H1 (cell line): ENCODE measurements at regions not wholly inside any gene's neighbourhood (a gene's known extent, or its start where the extent isn't known, plus 50 kb on each side); places are given as distances from the start of the nearest gene placed in this dataset.

Experiments used
- CTCF ChIA-PET: fragments of 300-600 bp; sonication (Branson Sonifier 250); formaldehyde crosslinking; loops from one replicate; lab custom pipeline; 2021; ENCODE audit not compliant: partially characterized antibody; lab: Charles Lee
- POLR2A ChIA-PET: fragments of 300-600 bp; sonication (Branson Sonifier 250); formaldehyde crosslinking; loops from one replicate; lab custom pipeline; 2021; ENCODE audit warnings: inconsistent platforms; ENCODE audit not compliant: partially characterized antibody; lab: Charles Lee
- DNase-seq, 2 experiments: peaks; one replicate each; pipeline versions ENCODE4 v3.0.0 to v3.0.0-alpha.2; 2010 to 2022; ENCODE audit warnings: low spot score in 2 of 2, low read depth in 1 of 2, mixed read lengths in 1 of 2
- FAIRE-seq: peaks from 2 replicates; lab custom pipeline; 2011; peaks lifted over from hg19 to GRCh38; lab: Jason Lieb, UNC
- H2AFZ ChIP-seq: 2 replicates; pipeline ENCODE4 v1.8.1; 2012; ENCODE audit warnings: low read length, inconsistent platforms
- H2AK5ac ChIP-seq: 2 replicates; pipeline ENCODE4 v1.6.1; 2013; ENCODE audit warnings: low read depth, low read length
- H2BK120ac ChIP-seq: replicated peaks from 2 replicates; pipeline ENCODE3; 2013; ENCODE audit warnings: low read depth, low read length, inconsistent platforms
- H2BK12ac ChIP-seq: 2 replicates; pipeline ENCODE4 v1.6.1; 2013; ENCODE audit warnings: low read depth, low read length
- H2BK15ac ChIP-seq: 2 replicates; pipeline ENCODE4 v1.6.1; 2013; ENCODE audit warnings: low read length
- H2BK20ac ChIP-seq: 2 replicates; pipeline ENCODE4 v1.6.1; 2013; ENCODE audit warnings: low read length
- H2BK5ac ChIP-seq: 2 replicates; pipeline ENCODE4 v1.6.1; 2013; ENCODE audit warnings: low read depth, low read length
- H3K14ac ChIP-seq: 2 replicates; pipeline ENCODE4 v1.6.1; 2013; ENCODE audit warnings: inconsistent platforms; ENCODE audit not compliant: insufficient read length
- H3K18ac ChIP-seq: 2 replicates; pipeline ENCODE4 v1.6.1; 2013; ENCODE audit warnings: low read length; ENCODE audit errors: extremely low read depth
- H3K23ac ChIP-seq: 2 replicates; pipeline ENCODE4 v1.6.1; 2013; ENCODE audit warnings: inconsistent platforms; ENCODE audit not compliant: insufficient read length
- H3K23me2 ChIP-seq: 2 replicates; pipeline ENCODE4 v1.6.1; 2013; ENCODE audit warnings: low read depth, low read length
- H3K27ac ChIP-seq: 2 replicates; pipeline ENCODE4 v1.6.1; 2011; ENCODE audit warnings: low read depth, low read length, inconsistent platforms
- H3K27me3 ChIP-seq, 4 experiments: replicated peaks in 1 of 4; 1 replicate in 1 of 4; 2 replicates in 3 of 4; pipeline versions ENCODE4 v1.6.1 to v1.8.1; 2011 to 2013; ENCODE audit warnings: low read length in 3 of 4, mild to moderate bottlenecking in 3 of 4, inconsistent platforms in 2 of 4, mixed read lengths in 2 of 4, moderate library complexity in 1 of 4; ENCODE audit not compliant: control insufficient read depth in 3 of 4, insufficient read depth in 3 of 4; ENCODE audit errors: extremely low read depth in 1 of 4
- H3K36me3 ChIP-seq, 4 experiments: 2 replicates each; pipeline versions ENCODE4 v1.6.1 to v1.8.1; 2011 to 2013; ENCODE audit warnings: mild to moderate bottlenecking in 4 of 4, low read length in 3 of 4, moderate library complexity in 2 of 4, control low read depth in 1 of 4, inconsistent platforms in 1 of 4; ENCODE audit not compliant: insufficient read depth in 4 of 4, control insufficient read depth in 2 of 4
- H3K4ac ChIP-seq: replicated peaks from 2 replicates; pipeline ENCODE3; 2013; ENCODE audit warnings: low read length, low read depth, mixed read lengths, inconsistent platforms; ENCODE audit not compliant: insufficient read length
- H3K4me1 ChIP-seq, 4 experiments: replicated peaks in 1 of 4; 1 replicate in 1 of 4; 2 replicates in 3 of 4; pipeline versions ENCODE4 v1.6.1 to v1.8.1; 2011 to 2013; ENCODE audit warnings: low read length in 3 of 4, inconsistent platforms in 2 of 4, mixed read lengths in 1 of 4; ENCODE audit not compliant: insufficient read depth in 4 of 4, control insufficient read depth in 3 of 4
- H3K4me2 ChIP-seq, 2 experiments: 2 replicates each; pipeline versions ENCODE4 v1.6.1 to v1.8.1; 2011 to 2013; ENCODE audit warnings: low read depth in 2 of 2, low read length in 2 of 2, control low read depth in 1 of 2, inconsistent platforms in 1 of 2, mild to moderate bottlenecking in 1 of 2; ENCODE audit not compliant: insufficient read depth in 1 of 2
- H3K4me3 ChIP-seq, 4 experiments: fragments of 200-600, 300-600 bp in 1 of 4; sonication (generic), shearing (Covaris generic), sonication (Bioruptor Twin) in 1 of 4; 2 replicates each; pipeline versions ENCODE4 v1.5.1 to v1.8.1; 2011 to 2016; ENCODE audit warnings: low read length in 4 of 4, low read depth in 3 of 4, control low read depth in 2 of 4, inconsistent platforms in 2 of 4, mild to moderate bottlenecking in 2 of 4, mixed read lengths in 1 of 4, moderate library complexity in 1 of 4; ENCODE audit not compliant: insufficient read depth in 2 of 4; ENCODE audit errors: extremely low read depth in 1 of 4
- H3K56ac ChIP-seq: replicated peaks from 2 replicates; pipeline ENCODE3; 2013; ENCODE audit warnings: low read depth, mild to moderate bottlenecking, mixed read lengths, low read length, inconsistent platforms; ENCODE audit not compliant: insufficient read length
- H3K79me1 ChIP-seq: 2 replicates; pipeline ENCODE4 v1.6.1; 2013; ENCODE audit warnings: low read depth, low read length, control low read depth
- H3K79me2 ChIP-seq, 2 experiments: 2 replicates each; pipeline versions ENCODE4 v1.6.1 to v1.8.1; 2012 to 2013; ENCODE audit warnings: low read length in 2 of 2, mild to moderate bottlenecking in 2 of 2, inconsistent platforms in 1 of 2; ENCODE audit not compliant: insufficient read depth in 2 of 2, control insufficient read depth in 1 of 2
- H3K9ac ChIP-seq, 4 experiments: replicated peaks in 1 of 4; 1 replicate in 1 of 4; 2 replicates in 3 of 4; pipeline versions ENCODE4 v1.6.1 to v1.8.1; 2011 to 2013; ENCODE audit warnings: low read depth in 3 of 4, low read length in 3 of 4, control low read depth in 2 of 4, mild to moderate bottlenecking in 2 of 4, moderate library complexity in 2 of 4, inconsistent platforms in 1 of 4; ENCODE audit errors: extremely low read depth in 1 of 4
- H3K9me3 ChIP-seq, 2 experiments: 2 replicates each; pipeline versions ENCODE4 v1.6.1 to v1.8.1; 2012 to 2013; ENCODE audit warnings: mild to moderate bottlenecking in 2 of 2, moderate library complexity in 2 of 2, control low read depth in 1 of 2, inconsistent platforms in 1 of 2, low read depth in 1 of 2, low read length in 1 of 2, mixed read lengths in 1 of 2; ENCODE audit not compliant: insufficient read depth in 2 of 2
- H4K20me1 ChIP-seq, 2 experiments: replicated peaks in 1 of 2; 2 replicates each; pipeline versions ENCODE3 to v1.8.1; 2011 to 2013; ENCODE audit warnings: inconsistent platforms in 2 of 2, low read length in 2 of 2, mild to moderate bottlenecking in 1 of 2; ENCODE audit not compliant: insufficient read depth in 2 of 2, control insufficient read depth in 1 of 2
- H4K5ac ChIP-seq: 2 replicates; pipeline ENCODE4 v1.6.1; 2013; ENCODE audit warnings: low read length, low read depth, mixed read lengths, inconsistent platforms; ENCODE audit not compliant: insufficient read length
- H4K8ac ChIP-seq: 2 replicates; pipeline ENCODE4 v1.8.0; 2013; ENCODE audit warnings: mild to moderate bottlenecking, moderate library complexity, low read length, inconsistent platforms; ENCODE audit not compliant: insufficient read depth; ENCODE audit errors: extremely low read depth
- H4K91ac ChIP-seq: replicated peaks from 2 replicates; pipeline ENCODE3; 2013; ENCODE audit warnings: low read length, mixed read lengths, inconsistent platforms; ENCODE audit not compliant: insufficient read length
- ASH2L ChIP-seq: fragments of 200-600, 300-600 bp; sonication (generic); IDR thresholded peaks from one replicate; pipeline ENCODE4 v1.7.1; 2017; ENCODE audit warnings: low read length
- CHD1 ChIP-seq: IDR thresholded peaks from 2 replicates; pipeline ENCODE4 v1.6.1; 2012; ENCODE audit warnings: low read depth, low read length, improper control_type of control experiment
- NRF1 ChIP-seq: IDR thresholded peaks from 2 replicates; pipeline ENCODE4 v1.6.1; 2011; ENCODE audit warnings: mild to moderate bottlenecking, low read depth, low read length, improper control_type of control experiment
- RAD21 ChIP-seq, 2 experiments: IDR thresholded peaks in 1 of 2; conservative IDR thresholded peaks in 1 of 2; 2 replicates each; pipeline ENCODE4 v1.6.1; 2011; ENCODE audit warnings: low read depth in 2 of 2, low read length in 2 of 2, improper control_type of control experiment in 1 of 2, inconsistent platforms in 1 of 2, mild to moderate bottlenecking in 1 of 2, moderate library complexity in 1 of 2
- RFX5 ChIP-seq: IDR thresholded peaks from 2 replicates; pipeline ENCODE4 v1.6.1; 2011; ENCODE audit warnings: low read depth, low read length, improper control_type of control experiment, borderline replicate concordance
- SAP30 ChIP-seq: fragments of 300-600 bp; sonication (generic); IDR thresholded peaks from 2 replicates; pipeline ENCODE4 v1.7.1; 2012; ENCODE audit warnings: low read length, moderate library complexity, mild to moderate bottlenecking, inconsistent platforms; ENCODE audit not compliant: insufficient read depth, insufficient replicate concordance
- SIX5 ChIP-seq: IDR thresholded peaks from 2 replicates; pipeline ENCODE4 v1.6.1; 2011; ENCODE audit warnings: mild to moderate bottlenecking, low read depth, low read length
- SP1 ChIP-seq: IDR thresholded peaks from 2 replicates; pipeline ENCODE4 v1.6.1; 2011; ENCODE audit warnings: low read depth, low read length
- SRF ChIP-seq: IDR thresholded peaks from 2 replicates; pipeline ENCODE4 v1.6.1; 2011; ENCODE audit warnings: mild to moderate bottlenecking, low read depth, low read length, moderate library complexity
- YY1 ChIP-seq: IDR thresholded peaks from 2 replicates; pipeline ENCODE4 v1.6.1; 2011; ENCODE audit warnings: low read depth, mild to moderate bottlenecking, low read length
- WGBS, 2 experiments: shearing (Covaris generic) in 1 of 2; methylation state at CpG; one replicate each; pipeline versions ENCODE4 v1.1.6 to v1.1.7; 2013 to 2015; ENCODE audit warnings: low lambda C conversion rate in 2 of 2, mixed read lengths in 2 of 2, inconsistent platforms in 1 of 2, low coverage in 1 of 2, missing lambda C conversion rate in 1 of 2; ENCODE audit not compliant: insufficient replicate concordance in 2 of 2, insufficient coverage in 1 of 2, insufficient read length in 1 of 2; ENCODE audit errors: extremely low coverage in 1 of 2, missing lambda C conversion rate in 1 of 2; 5-methylcytosine and 5-hydroxymethylcytosine counted together

- Histone ChIP-seq H3K27ac (no peak overlapping the region), H2BK20ac (no peak overlapping the region), H3K36me3 (no peaks in the 10 kb centered on the region), H2BK15ac (no peak overlapping the region), H4K91ac (no peak overlapping the region), H4K5ac (no peak overlapping the region), H3K4me3 (no peak overlapping the region), H3K23ac (no peak overlapping the region), H2AK5ac (no peak overlapping the region), H3K23me2 (no peaks in the 10 kb centered on the region), H2BK120ac (no peak overlapping the region), H3K14ac (no peak overlapping the region), H3K4me2 (no peak overlapping the region), H3K79me1 (no peaks in the 10 kb centered on the region), H2AFZ (0 out of 2 replicates have a peak overlapping the region, but pooled peaks have one; percentile 2), H4K20me1 (no peaks in the 10 kb centered on the region), H2BK5ac (no peak overlapping the region), H3K4me1 (no peaks in the 10 kb centered on the region), H3K56ac (no peak overlapping the region), H4K8ac (no peak overlapping the region), H3K9me3 (no peaks in the 10 kb centered on the region), H3K27me3 (no peaks in the 10 kb centered on the region), H3K79me2 (no peaks in the 10 kb centered on the region), H3K18ac (no peak overlapping the region), H2BK12ac (no peak overlapping the region), H3K4ac (no peak overlapping the region), H3K9ac (no peak overlapping the region)
- TF ChIP-seq CHD1 = no peak
- TF ChIP-seq SIX5 = no peak
- no peak for TF ChIP-seq SAP30
- no peak for TF ChIP-seq RFX5
- TF ChIP-seq ASH2L = no peak
- no peak for TF ChIP-seq RAD21 (IDR thresholded peaks at IDR 0.05 in 1 of 2, conservative IDR thresholded peaks at IDR 0.05 in 1 of 2; ENCODE audit: low read depth in 2 of 2, low read length in 2 of 2)
- TF ChIP-seq NRF1 = no peak
- TF ChIP-seq SP1 = no peak
- no peak for TF ChIP-seq YY1
- no peak for TF ChIP-seq SRF
- CTCF ChIA-PET = interaction anchor here (1.5 to 1.8 kb wide), 2 partner anchors 11 to 93 kb away, joined by 3 to 9 read pairs; no protein-coding TSS in a partner anchor
- FAIRE-seq = no peak
- WGBS, 2 experiments = 94% methylated on average over 5 of the region's 5 CpGs; no CpG with 5 or more reads in 1 of the 2 experiments
- DNase-seq = no peak
- POLR2A ChIA-PET = no interaction called here
These were observed 500.2 kb downstream of the FBXO15 start for GRCh38 chr18:73647391-73647790.
